Sigmoid colon (tissue), 4 donors: ENCODE measurements at regions not wholly inside any gene's neighbourhood (a gene's known extent, or its start where the extent isn't known, plus 50 kb on each side); places are given as distances from the start of the nearest gene placed in this dataset.

ENCODE experiments used
- POLR2A ChIP-seq, 2 donors: fragments of 450-650 bp; IDR thresholded peaks; one replicate each; pipeline ENCODE4 v1.6.1; 2016; ENCODE audit warnings: antibody characterized with exemption in 2 of 2, mild to moderate bottlenecking in 2 of 2, moderate library complexity in 2 of 2
- POLR2AphosphoS5 ChIP-seq, 4 donors: sonication (generic); formaldehyde crosslinking; IDR thresholded peaks; one replicate each; pipeline ENCODE4 v1.6.1; 2017; ENCODE audit warnings: antibody characterized with exemption in 4 of 4
- TF ChIP-seq, protein P1 (sequence below), 4 experiments: fragments of 450-650 bp in 3 of 4; fragments of 200-600 bp in 1 of 4; IDR thresholded peaks; one replicate each; pipeline ENCODE4 v1.5.1; 2016 to 2019; ENCODE audit warnings: antibody characterized with exemption in 4 of 4, mild to moderate bottlenecking in 3 of 4, moderate library complexity in 2 of 4

DNA sequence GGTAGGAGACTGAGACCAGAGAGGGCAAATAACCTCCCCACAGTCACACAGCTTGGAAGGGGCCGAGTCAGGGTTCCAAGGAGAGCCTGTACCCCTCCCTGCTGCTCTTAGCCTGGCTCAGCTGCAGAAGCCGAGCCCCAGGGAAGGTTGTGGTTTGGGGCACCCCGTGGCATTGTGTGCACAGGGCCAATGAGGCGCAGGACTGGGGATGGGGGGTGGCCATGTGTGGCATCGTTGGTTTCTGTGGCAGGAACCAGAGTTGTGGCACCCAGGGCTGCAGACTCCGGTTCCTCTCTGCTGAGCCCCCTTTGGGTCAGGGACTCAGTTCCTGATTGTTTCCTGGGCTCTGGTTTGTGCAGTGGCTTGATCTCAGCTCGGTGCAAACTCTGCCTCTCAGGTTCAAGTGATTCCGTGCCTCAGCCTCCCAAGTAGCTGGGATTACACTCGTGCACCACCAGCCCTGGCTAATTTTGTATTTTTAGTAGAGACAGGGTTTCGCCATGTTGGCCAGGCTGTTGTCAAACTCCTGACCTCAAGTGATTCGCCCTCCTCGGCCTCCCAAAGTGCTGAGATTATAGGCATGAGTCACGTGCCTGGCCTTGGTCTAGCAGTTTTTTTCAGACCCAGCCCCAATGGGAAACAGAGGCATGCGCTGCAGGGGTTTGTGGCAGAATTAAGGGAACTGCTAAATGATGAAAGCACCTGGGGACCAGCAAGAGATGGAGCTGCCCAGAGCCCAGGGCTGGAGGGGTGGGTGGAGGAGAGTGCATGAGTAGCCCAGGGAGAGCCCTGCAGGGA lies 221.0 kb upstream of the SULF2 start:
- TF ChIP-seq POLR2A (IDR thresholded peaks at IDR 0.05) (no peak), POLR2AphosphoS5 (IDR thresholded peaks at IDR 0.05) (no peak)
- TF ChIP-seq, protein P1, sequence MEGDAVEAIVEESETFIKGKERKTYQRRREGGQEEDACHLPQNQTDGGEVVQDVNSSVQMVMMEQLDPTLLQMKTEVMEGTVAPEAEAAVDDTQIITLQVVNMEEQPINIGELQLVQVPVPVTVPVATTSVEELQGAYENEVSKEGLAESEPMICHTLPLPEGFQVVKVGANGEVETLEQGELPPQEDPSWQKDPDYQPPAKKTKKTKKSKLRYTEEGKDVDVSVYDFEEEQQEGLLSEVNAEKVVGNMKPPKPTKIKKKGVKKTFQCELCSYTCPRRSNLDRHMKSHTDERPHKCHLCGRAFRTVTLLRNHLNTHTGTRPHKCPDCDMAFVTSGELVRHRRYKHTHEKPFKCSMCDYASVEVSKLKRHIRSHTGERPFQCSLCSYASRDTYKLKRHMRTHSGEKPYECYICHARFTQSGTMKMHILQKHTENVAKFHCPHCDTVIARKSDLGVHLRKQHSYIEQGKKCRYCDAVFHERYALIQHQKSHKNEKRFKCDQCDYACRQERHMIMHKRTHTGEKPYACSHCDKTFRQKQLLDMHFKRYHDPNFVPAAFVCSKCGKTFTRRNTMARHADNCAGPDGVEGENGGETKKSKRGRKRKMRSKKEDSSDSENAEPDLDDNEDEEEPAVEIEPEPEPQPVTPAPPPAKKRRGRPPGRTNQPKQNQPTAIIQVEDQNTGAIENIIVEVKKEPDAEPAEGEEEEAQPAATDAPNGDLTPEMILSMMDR (IDR thresholded peaks at IDR 0.05) = no peak
